WTC11 (cell line): ENCODE measurements at regions not wholly inside any gene's neighbourhood (a gene's known extent, or its start where the extent isn't known, plus 50 kb on each side); places are given as distances from the start of the nearest gene placed in this dataset.

Experiments used
- ATAC-seq: fragments of 200-7000 bp; cut with Tn5 transposase; 2 replicates; pipeline ENCODE4 v1.10.0; 2021; ENCODE audit warnings: mild to moderate bottlenecking, moderate library complexity
- CTCF ChIA-PET: fragments of 300-600 bp; sonication (Branson Sonifier 250); formaldehyde crosslinking; loops from one replicate; lab custom pipeline; 2021; ENCODE audit warnings: antibody characterized with exemption; lab: Charles Lee
- POLR2A ChIA-PET: fragments of 350-600 bp; sonication (Branson Sonifier 250); formaldehyde crosslinking; loops from one replicate; lab custom pipeline; 2021; ENCODE audit warnings: antibody characterized with exemption; lab: Charles Lee
- DNase-seq: peaks from one replicate; pipeline ENCODE4 v3.0.0; 2021; ENCODE audit warnings: low spot score
- H3K27ac Mint-ChIP-seq: 2 replicates; pipeline ENCODE4 v1.8.0; 2021; ENCODE audit warnings: mixed read lengths
- H3K27me3 Mint-ChIP-seq: 2 replicates; pipeline ENCODE4 v1.8.0; 2021; ENCODE audit warnings: low read depth, mild to moderate bottlenecking, moderate library complexity, mixed read lengths
- H3K36me3 Mint-ChIP-seq: 2 replicates; pipeline ENCODE4 v1.8.0; 2021; ENCODE audit warnings: mixed read lengths
- H3K4me1 Mint-ChIP-seq: 2 replicates; pipeline ENCODE4 v1.8.0; 2022; ENCODE audit warnings: mixed read lengths
- H3K4me3 Mint-ChIP-seq: 2 replicates; pipeline ENCODE4 v1.8.0; 2021; ENCODE audit warnings: mild to moderate bottlenecking, moderate library complexity, mixed read lengths
- H3K9me3 Mint-ChIP-seq: 2 replicates; pipeline ENCODE4 v1.8.0; 2021; ENCODE audit warnings: mixed read lengths
- AR ChIP-seq: fragments of 250-450 bp; sonication (Bioruptor Pico); IDR thresholded peaks from 2 replicates; pipeline ENCODE4 v1.9.0; 2021; ENCODE audit warnings: mild to moderate bottlenecking
- ARID4B ChIP-seq: sonication (generic); formaldehyde crosslinking; IDR thresholded peaks from 2 replicates; pipeline ENCODE4 v1.8.0; 2023; ENCODE audit warnings: missing genetic modification reagents, mild to moderate bottlenecking, borderline replicate concordance
- CREB1 ChIP-seq: sonication (generic); formaldehyde crosslinking; IDR thresholded peaks from 2 replicates; pipeline ENCODE4 v1.8.0; 2023; ENCODE audit warnings: mild to moderate bottlenecking, missing genetic modification reagents
- ESRRA ChIP-seq: sonication (generic); formaldehyde crosslinking; IDR thresholded peaks from 2 replicates; pipeline ENCODE4 v1.8.1; 2022; ENCODE audit warnings: mild to moderate bottlenecking, missing genetic modification reagents, borderline replicate concordance
- FOXP1 ChIP-seq: sonication (generic); formaldehyde crosslinking; IDR thresholded peaks from 2 replicates; pipeline ENCODE4 v1.8.0; 2022; ENCODE audit warnings: missing genetic modification reagents, mild to moderate bottlenecking, moderate library complexity, borderline replicate concordance
- GTF2I ChIP-seq: fragments of 250-450 bp; sonication (Bioruptor Pico); conservative IDR thresholded peaks from 2 replicates; pipeline ENCODE4 v1.4.0; 2021; ENCODE audit warnings: mild to moderate bottlenecking
- HMGA2 ChIP-seq: fragments of 250-450 bp; sonication (Bioruptor Pico); IDR thresholded peaks from 2 replicates; pipeline ENCODE4 v1.4.0; 2021; ENCODE audit warnings: mild to moderate bottlenecking, moderate library complexity
- IRF2 ChIP-seq: sonication (generic); formaldehyde crosslinking; IDR thresholded peaks from 2 replicates; pipeline ENCODE4 v1.8.0; 2022; ENCODE audit warnings: low read depth, missing genetic modification reagents, borderline replicate concordance
- NFATC4 ChIP-seq: fragments of 250-450 bp; sonication (Bioruptor Pico); IDR thresholded peaks from 2 replicates; pipeline ENCODE4 v1.9.0; 2021; ENCODE audit warnings: mild to moderate bottlenecking
- NFE2L1 ChIP-seq: sonication (generic); formaldehyde crosslinking; IDR thresholded peaks from 2 replicates; pipeline ENCODE4 v1.8.1; 2023; ENCODE audit warnings: missing genetic modification reagents
- PRRX2 ChIP-seq: fragments of 250-450 bp; sonication (Bioruptor Pico); IDR thresholded peaks from 2 replicates; pipeline ENCODE4 v1.8.0; 2021; ENCODE audit warnings: mild to moderate bottlenecking
- SMAD4 ChIP-seq: sonication (generic); formaldehyde crosslinking; IDR thresholded peaks from 2 replicates; pipeline ENCODE4 v1.8.0; 2022; ENCODE audit warnings: mild to moderate bottlenecking, missing genetic modification reagents
- SOX15 ChIP-seq: fragments of 250-450 bp; sonication (Bioruptor Pico); IDR thresholded peaks from 2 replicates; pipeline ENCODE4 v1.9.0; 2021; ENCODE audit warnings: mild to moderate bottlenecking
- STAT6 ChIP-seq: sonication (generic); formaldehyde crosslinking; conservative IDR thresholded peaks from 2 replicates; pipeline ENCODE4 v1.8.1; 2023; ENCODE audit warnings: mild to moderate bottlenecking, low read depth, missing genetic modification reagents, moderate library complexity
- ZMAT4 ChIP-seq: fragments of 250-450 bp; sonication (Bioruptor Pico); IDR thresholded peaks from 2 replicates; pipeline ENCODE4 v1.9.0; 2021; ENCODE audit warnings: mild to moderate bottlenecking
- ZNF423 ChIP-seq: fragments of 250-450 bp; sonication (Bioruptor Pico); IDR thresholded peaks from 2 replicates; pipeline ENCODE4 v2.1.2; 2022; ENCODE audit warnings: mild to moderate bottlenecking, moderate library complexity
- ZNF671 ChIP-seq: fragments of 250-450 bp; sonication (Bioruptor Pico); IDR thresholded peaks from 2 replicates; pipeline ENCODE4 v1.8.0; 2021; ENCODE audit warnings: mild to moderate bottlenecking
- TF ChIP-seq, protein P1 (sequence below): sonication (generic); formaldehyde crosslinking; IDR thresholded peaks from 2 replicates; pipeline ENCODE4 v1.8.1; 2022; ENCODE audit warnings: mild to moderate bottlenecking, missing genetic modification reagents, moderate library complexity, borderline replicate concordance
- TF ChIP-seq, protein P2 (sequence below): sonication (generic); formaldehyde crosslinking; IDR thresholded peaks from 2 replicates; pipeline ENCODE4 v1.8.0; 2023; ENCODE audit warnings: missing genetic modification reagents
- TF ChIP-seq, protein P3 (sequence below): sonication (generic); formaldehyde crosslinking; IDR thresholded peaks from 2 replicates; pipeline ENCODE4 v1.8.1; 2023; ENCODE audit warnings: mild to moderate bottlenecking, missing genetic modification reagents

DNA sequence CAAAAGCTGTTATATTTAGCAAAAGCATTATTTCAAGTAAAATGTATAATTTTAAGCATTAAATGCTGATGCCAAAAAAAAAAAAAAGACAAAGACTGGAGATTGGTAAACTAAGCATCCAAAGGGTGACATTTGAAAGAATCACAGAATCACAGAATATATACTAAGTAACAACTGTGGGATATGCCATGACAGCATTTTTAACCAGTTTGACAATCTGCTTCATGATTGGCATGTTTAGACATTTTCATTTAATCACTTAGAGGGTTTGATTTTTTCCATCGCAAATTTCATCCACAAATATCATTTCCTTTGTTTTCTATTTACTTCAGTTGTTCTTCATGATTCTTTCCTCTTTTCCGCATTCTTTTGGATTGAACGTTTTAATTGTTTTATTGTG, 66.9 kb upstream of the TMEM18 start:
- Mint-ChIP-seq H3K4me3 (no peak overlapping the region), H3K27me3 (no peaks in the 10 kb centered on the region; the same call in 1 of the 2 replicates), H3K4me1 (peaks cover 31% of the 10 kb centered on the region), H3K36me3 (peaks cover 16% of the 10 kb centered on the region), H3K27ac (no peak overlapping the region)
- POLR2A ChIA-PET: no interaction called here
- DNase-seq: no peak
- TF ChIP-seq AR (no peak), ZNF671 (no peak), IRF2 (CRISPR knock-in tag) (no peak), ZNF423 (CRISPR knock-in tag) (no peak), SMAD4 (CRISPR knock-in tag) (no peak), NFE2L1 (CRISPR knock-in tag) (no peak), FOXP1 (CRISPR knock-in tag) (no peak), GTF2I (no peak), PRRX2 (CRISPR knock-in tag) (no peak), HMGA2 (no peak), ARID4B (CRISPR knock-in tag) (no peak), STAT6 (no peak), ESRRA (no peak), CREB1 (CRISPR knock-in tag) (no peak), NFATC4 (CRISPR knock-in tag) (no peak), SOX15 (no peak), ZMAT4 (no peak)
- TF ChIP-seq, protein P1, sequence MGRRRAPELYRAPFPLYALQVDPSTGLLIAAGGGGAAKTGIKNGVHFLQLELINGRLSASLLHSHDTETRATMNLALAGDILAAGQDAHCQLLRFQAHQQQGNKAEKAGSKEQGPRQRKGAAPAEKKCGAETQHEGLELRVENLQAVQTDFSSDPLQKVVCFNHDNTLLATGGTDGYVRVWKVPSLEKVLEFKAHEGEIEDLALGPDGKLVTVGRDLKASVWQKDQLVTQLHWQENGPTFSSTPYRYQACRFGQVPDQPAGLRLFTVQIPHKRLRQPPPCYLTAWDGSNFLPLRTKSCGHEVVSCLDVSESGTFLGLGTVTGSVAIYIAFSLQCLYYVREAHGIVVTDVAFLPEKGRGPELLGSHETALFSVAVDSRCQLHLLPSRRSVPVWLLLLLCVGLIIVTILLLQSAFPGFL (CRISPR knock-in tag): no peak
- TF ChIP-seq, protein P2, sequence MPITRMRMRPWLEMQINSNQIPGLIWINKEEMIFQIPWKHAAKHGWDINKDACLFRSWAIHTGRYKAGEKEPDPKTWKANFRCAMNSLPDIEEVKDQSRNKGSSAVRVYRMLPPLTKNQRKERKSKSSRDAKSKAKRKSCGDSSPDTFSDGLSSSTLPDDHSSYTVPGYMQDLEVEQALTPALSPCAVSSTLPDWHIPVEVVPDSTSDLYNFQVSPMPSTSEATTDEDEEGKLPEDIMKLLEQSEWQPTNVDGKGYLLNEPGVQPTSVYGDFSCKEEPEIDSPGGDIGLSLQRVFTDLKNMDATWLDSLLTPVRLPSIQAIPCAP (CRISPR knock-in tag): no peak
- TF ChIP-seq, protein P3, sequence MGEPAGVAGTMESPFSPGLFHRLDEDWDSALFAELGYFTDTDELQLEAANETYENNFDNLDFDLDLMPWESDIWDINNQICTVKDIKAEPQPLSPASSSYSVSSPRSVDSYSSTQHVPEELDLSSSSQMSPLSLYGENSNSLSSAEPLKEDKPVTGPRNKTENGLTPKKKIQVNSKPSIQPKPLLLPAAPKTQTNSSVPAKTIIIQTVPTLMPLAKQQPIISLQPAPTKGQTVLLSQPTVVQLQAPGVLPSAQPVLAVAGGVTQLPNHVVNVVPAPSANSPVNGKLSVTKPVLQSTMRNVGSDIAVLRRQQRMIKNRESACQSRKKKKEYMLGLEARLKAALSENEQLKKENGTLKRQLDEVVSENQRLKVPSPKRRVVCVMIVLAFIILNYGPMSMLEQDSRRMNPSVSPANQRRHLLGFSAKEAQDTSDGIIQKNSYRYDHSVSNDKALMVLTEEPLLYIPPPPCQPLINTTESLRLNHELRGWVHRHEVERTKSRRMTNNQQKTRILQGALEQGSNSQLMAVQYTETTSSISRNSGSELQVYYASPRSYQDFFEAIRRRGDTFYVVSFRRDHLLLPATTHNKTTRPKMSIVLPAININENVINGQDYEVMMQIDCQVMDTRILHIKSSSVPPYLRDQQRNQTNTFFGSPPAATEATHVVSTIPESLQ (CRISPR knock-in tag): no peak
- TF ChIP-seq, all 79 proteins: peak for 0
- peaks cover 15% of the 10 kb centered on the region for H3K9me3 Mint-ChIP-seq
- no peak for ATAC-seq
- CTCF ChIA-PET: no interaction called here
